ENCODE measurements at regions not wholly inside any gene's neighbourhood (a gene's known extent, or its start where the extent isn't known, plus 50 kb on each side); places are given as distances from the start of the nearest gene placed in this dataset.
A peak's percentile ranks its signal among the peaks of the same experiment; 100 is the strongest.

DNA sequence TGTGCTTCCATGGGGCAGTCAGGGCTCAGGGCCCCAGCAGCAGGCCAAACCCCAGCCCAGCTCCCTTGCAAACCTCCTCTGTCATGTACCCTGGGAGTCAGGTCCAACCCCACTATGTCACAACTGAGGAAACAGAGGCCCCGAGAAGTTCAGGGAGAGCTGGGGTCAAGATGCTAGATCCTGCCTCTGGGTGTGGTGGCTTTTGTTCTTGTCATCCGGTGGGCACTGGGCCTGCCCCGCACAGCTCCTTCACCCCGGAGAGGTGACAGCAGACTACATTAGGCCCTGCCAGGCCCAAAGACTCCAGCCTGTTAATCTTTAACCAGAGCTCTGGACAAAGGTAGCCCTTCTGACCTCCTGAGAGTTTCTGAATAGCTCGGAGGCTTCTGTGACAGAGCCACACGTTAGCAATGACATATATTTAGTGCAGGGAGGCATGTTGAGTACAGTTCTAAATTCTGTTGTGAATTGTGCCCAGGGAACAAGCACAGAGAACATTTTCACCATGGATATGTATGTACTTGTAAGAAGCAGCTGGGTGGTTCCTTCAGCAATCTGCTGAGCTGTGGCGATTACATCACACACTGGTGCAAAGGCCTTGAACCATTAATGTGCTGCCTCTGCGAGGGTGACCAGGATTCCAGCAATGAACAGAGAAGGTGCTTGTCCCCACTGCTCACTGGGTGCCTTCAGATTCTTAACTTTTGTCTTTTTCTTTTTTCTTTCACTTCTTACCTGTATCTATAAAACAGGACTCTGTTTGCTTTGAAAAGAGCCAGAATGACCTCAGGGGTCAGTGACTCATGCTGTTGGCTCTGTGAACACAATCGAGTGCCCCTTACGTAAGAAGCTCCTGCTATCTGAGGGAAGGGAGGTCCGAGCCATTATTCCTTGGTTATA is 102.8 kb downstream of the RHOU start (continued):
- TF ChIP-seq, protein P1, sequence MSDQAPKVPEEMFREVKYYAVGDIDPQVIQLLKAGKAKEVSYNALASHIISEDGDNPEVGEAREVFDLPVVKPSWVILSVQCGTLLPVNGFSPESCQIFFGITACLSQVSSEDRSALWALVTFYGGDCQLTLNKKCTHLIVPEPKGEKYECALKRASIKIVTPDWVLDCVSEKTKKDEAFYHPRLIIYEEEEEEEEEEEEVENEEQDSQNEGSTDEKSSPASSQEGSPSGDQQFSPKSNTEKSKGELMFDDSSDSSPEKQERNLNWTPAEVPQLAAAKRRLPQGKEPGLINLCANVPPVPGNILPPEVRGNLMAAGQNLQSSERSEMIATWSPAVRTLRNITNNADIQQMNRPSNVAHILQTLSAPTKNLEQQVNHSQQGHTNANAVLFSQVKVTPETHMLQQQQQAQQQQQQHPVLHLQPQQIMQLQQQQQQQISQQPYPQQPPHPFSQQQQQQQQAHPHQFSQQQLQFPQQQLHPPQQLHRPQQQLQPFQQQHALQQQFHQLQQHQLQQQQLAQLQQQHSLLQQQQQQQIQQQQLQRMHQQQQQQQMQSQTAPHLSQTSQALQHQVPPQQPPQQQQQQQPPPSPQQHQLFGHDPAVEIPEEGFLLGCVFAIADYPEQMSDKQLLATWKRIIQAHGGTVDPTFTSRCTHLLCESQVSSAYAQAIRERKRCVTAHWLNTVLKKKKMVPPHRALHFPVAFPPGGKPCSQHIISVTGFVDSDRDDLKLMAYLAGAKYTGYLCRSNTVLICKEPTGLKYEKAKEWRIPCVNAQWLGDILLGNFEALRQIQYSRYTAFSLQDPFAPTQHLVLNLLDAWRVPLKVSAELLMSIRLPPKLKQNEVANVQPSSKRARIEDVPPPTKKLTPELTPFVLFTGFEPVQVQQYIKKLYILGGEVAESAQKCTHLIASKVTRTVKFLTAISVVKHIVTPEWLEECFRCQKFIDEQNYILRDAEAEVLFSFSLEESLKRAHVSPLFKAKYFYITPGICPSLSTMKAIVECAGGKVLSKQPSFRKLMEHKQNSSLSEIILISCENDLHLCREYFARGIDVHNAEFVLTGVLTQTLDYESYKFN (CRISPR knock-in tag; conservative IDR thresholded peaks at IDR 0.05): peak; percentile 90
- peak; percentile 57; the same call in 1 of the 2 replicates for TF ChIP-seq ZNF761 (CRISPR knock-in tag; conservative IDR thresholded peaks at IDR 0.05)
- TF ChIP-seq, protein P2, sequence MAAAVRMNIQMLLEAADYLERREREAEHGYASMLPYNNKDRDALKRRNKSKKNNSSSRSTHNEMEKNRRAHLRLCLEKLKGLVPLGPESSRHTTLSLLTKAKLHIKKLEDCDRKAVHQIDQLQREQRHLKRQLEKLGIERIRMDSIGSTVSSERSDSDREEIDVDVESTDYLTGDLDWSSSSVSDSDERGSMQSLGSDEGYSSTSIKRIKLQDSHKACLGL (CRISPR knock-in tag; IDR thresholded peaks at IDR 0.05): no peak; the same call in 1 of the 2 replicates
- TF ChIP-seq NR3C1 (CRISPR knock-in tag; IDR thresholded peaks at IDR 0.05): no peak
- TF ChIP-seq ZNF773 (CRISPR knock-in tag; IDR thresholded peaks at IDR 0.05; ENCODE audit: borderline replicate concordance): no peak
- TF ChIP-seq CREB1 (IDR thresholded peaks at IDR 0.05): peak; percentile 60
- peak; percentile 60 for TF ChIP-seq CREB1 (CRISPR knock-in tag; IDR thresholded peaks at IDR 0.05)
- peak; percentile 63; the same call in 1 of the 2 replicates for TF ChIP-seq ZSCAN22 (CRISPR knock-in tag; IDR thresholded peaks at IDR 0.05)
- TF ChIP-seq, protein P3, sequence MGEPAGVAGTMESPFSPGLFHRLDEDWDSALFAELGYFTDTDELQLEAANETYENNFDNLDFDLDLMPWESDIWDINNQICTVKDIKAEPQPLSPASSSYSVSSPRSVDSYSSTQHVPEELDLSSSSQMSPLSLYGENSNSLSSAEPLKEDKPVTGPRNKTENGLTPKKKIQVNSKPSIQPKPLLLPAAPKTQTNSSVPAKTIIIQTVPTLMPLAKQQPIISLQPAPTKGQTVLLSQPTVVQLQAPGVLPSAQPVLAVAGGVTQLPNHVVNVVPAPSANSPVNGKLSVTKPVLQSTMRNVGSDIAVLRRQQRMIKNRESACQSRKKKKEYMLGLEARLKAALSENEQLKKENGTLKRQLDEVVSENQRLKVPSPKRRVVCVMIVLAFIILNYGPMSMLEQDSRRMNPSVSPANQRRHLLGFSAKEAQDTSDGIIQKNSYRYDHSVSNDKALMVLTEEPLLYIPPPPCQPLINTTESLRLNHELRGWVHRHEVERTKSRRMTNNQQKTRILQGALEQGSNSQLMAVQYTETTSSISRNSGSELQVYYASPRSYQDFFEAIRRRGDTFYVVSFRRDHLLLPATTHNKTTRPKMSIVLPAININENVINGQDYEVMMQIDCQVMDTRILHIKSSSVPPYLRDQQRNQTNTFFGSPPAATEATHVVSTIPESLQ (CRISPR knock-in tag; conservative IDR thresholded peaks at IDR 0.05): no peak
- TF ChIP-seq NFE2L1 (CRISPR knock-in tag; IDR thresholded peaks at IDR 0.05; ENCODE audit: borderline replicate concordance): no peak
- TF ChIP-seq MLLT10 (CRISPR knock-in tag; IDR thresholded peaks at IDR 0.05): no peak
- TF ChIP-seq ZFYVE20 (CRISPR knock-in tag; IDR thresholded peaks at IDR 0.05; ENCODE audit: borderline replicate concordance, low read depth): no peak
- no peak for TF ChIP-seq ZNF253 (CRISPR knock-in tag; IDR thresholded peaks at IDR 0.05; ENCODE audit: borderline replicate concordance)
- no peak for TF ChIP-seq GABPA (IDR thresholded peaks at IDR 0.05; ENCODE audit: low read depth, low read length)
- peak; percentile 23 for TF ChIP-seq GABPA (CRISPR knock-in tag; IDR thresholded peaks at IDR 0.05; ENCODE audit: low read depth)
- TF ChIP-seq HDAC6 (IDR thresholded peaks at IDR 0.05; ENCODE audit: low read depth, low read length): no peak
- no peak for TF ChIP-seq U2AF2 (IDR thresholded peaks at IDR 0.05; ENCODE audit: low read depth, low read length)
- TF ChIP-seq, protein P4, sequence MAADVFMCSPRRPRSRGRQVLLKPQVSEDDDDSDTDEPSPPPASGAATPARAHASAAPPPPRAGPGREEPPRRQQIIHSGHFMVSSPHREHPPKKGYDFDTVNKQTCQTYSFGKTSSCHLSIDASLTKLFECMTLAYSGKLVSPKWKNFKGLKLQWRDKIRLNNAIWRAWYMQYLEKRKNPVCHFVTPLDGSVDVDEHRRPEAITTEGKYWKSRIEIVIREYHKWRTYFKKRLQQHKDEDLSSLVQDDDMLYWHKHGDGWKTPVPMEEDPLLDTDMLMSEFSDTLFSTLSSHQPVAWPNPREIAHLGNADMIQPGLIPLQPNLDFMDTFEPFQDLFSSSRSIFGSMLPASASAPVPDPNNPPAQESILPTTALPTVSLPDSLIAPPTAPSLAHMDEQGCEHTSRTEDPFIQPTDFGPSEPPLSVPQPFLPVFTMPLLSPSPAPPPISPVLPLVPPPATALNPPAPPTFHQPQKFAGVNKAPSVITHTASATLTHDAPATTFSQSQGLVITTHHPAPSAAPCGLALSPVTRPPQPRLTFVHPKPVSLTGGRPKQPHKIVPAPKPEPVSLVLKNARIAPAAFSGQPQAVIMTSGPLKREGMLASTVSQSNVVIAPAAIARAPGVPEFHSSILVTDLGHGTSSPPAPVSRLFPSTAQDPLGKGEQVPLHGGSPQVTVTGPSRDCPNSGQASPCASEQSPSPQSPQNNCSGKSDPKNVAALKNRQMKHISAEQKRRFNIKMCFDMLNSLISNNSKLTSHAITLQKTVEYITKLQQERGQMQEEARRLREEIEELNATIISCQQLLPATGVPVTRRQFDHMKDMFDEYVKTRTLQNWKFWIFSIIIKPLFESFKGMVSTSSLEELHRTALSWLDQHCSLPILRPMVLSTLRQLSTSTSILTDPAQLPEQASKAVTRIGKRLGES (CRISPR knock-in tag; IDR thresholded peaks at IDR 0.05; ENCODE audit: borderline replicate concordance): 0 out of 2 replicates have a peak, but pooled peaks have one; percentile 32
- TF ChIP-seq FOXM1 (CRISPR knock-in tag; IDR thresholded peaks at IDR 0.05): no peak
- TF ChIP-seq RORA (CRISPR knock-in tag; IDR thresholded peaks at IDR 0.05): no peak
- peak; percentile 38 for TF ChIP-seq AGO2 (optimal IDR thresholded peaks at IDR 0.05; ENCODE audit: low read depth, low read length)

Measured in HepG2 (cell line).